Glutamatergic neuron (in vitro differentiated cells): ENCODE measurements at regions not wholly inside any gene's neighbourhood (a gene's known extent, or its start where the extent isn't known, plus 50 kb on each side); places are given as distances from the start of the nearest gene placed in this dataset.

Source experiments
- DNase-seq: peaks from one replicate; pipeline ENCODE4 v3.0.0; 2022
- H3K27ac Mint-ChIP-seq: one replicate; pipeline ENCODE4 v1.8.0; 2020; ENCODE audit warnings: mild to moderate bottlenecking, mixed read lengths, inconsistent platforms; ENCODE audit not compliant: unreplicated experiment
- H3K27me3 Mint-ChIP-seq: one replicate; pipeline ENCODE4 v1.8.0; 2020; ENCODE audit warnings: mild to moderate bottlenecking, moderate library complexity, mixed read lengths, inconsistent platforms; ENCODE audit not compliant: unreplicated experiment
- H3K36me3 Mint-ChIP-seq: one replicate; pipeline ENCODE4 v1.8.0; 2020; ENCODE audit warnings: mild to moderate bottlenecking, mixed read lengths, inconsistent platforms; ENCODE audit not compliant: unreplicated experiment
- H3K4me1 Mint-ChIP-seq: one replicate; pipeline ENCODE4 v1.8.0; 2020; ENCODE audit warnings: mild to moderate bottlenecking, low read depth, mixed read lengths, inconsistent platforms; ENCODE audit not compliant: unreplicated experiment
- H3K4me3 Mint-ChIP-seq: one replicate; pipeline ENCODE4 v1.8.0; 2020; ENCODE audit warnings: mild to moderate bottlenecking, mixed read lengths, inconsistent platforms; ENCODE audit not compliant: unreplicated experiment
- H3K9me3 Mint-ChIP-seq: one replicate; pipeline ENCODE4 v1.8.0; 2020; ENCODE audit warnings: mild to moderate bottlenecking, moderate library complexity, mixed read lengths, inconsistent platforms; ENCODE audit not compliant: unreplicated experiment
- TF ChIP-seq, protein P1 (sequence below): fragments of 200-600 bp; sonication (generic); IDR thresholded peaks from one replicate; pipeline ENCODE4 v1.5.0; 2021; ENCODE audit not compliant: partially characterized antibody, unreplicated experiment

- H3K36me3 Mint-ChIP-seq: no peaks in the 10 kb centered on the region
- no peak for DNase-seq
- H3K27ac Mint-ChIP-seq: no peak overlapping the region
- peaks cover 4% of the 10 kb centered on the region for H3K9me3 Mint-ChIP-seq
- no peaks in the 10 kb centered on the region for H3K27me3 Mint-ChIP-seq
- TF ChIP-seq, protein P1, sequence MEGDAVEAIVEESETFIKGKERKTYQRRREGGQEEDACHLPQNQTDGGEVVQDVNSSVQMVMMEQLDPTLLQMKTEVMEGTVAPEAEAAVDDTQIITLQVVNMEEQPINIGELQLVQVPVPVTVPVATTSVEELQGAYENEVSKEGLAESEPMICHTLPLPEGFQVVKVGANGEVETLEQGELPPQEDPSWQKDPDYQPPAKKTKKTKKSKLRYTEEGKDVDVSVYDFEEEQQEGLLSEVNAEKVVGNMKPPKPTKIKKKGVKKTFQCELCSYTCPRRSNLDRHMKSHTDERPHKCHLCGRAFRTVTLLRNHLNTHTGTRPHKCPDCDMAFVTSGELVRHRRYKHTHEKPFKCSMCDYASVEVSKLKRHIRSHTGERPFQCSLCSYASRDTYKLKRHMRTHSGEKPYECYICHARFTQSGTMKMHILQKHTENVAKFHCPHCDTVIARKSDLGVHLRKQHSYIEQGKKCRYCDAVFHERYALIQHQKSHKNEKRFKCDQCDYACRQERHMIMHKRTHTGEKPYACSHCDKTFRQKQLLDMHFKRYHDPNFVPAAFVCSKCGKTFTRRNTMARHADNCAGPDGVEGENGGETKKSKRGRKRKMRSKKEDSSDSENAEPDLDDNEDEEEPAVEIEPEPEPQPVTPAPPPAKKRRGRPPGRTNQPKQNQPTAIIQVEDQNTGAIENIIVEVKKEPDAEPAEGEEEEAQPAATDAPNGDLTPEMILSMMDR: no peak
- H3K4me3 Mint-ChIP-seq: no peak overlapping the region
- peaks cover 3% of the 10 kb centered on the region for H3K4me1 Mint-ChIP-seq
Measured at GRCh38 chr12:90229407-90230170, 521.0 kb upstream of the ATP2B1 start.

DNA sequence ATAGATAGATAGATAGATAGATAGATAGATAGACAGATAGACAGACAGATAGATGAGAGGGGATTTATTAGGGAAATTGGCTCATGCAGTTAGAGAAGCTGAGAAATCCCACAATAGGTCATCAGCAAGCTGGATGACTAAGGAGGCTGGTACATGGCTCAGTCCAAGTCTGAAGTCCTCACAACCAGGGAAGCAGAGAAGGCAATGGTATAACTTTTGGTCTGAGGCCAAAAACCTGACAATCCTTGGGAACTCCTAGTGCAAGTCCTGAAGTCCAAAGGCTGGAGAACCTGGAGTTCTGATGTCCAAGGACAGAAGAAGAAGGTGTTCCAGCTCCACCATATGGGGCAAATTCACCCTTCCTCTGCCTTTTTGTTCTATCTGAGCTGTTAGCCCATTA is 517.6 kb upstream of the ATP2B1 start:
- H3K36me3 Mint-ChIP-seq: no peaks in the 10 kb centered on the region
- no peak overlapping the region for H3K4me3 Mint-ChIP-seq
- DNase-seq: no peak
- H3K27me3 Mint-ChIP-seq: no peaks in the 10 kb centered on the region
- H3K4me1 Mint-ChIP-seq: no peaks in the 10 kb centered on the region
- H3K9me3 Mint-ChIP-seq: peaks cover 1% of the 10 kb centered on the region
- TF ChIP-seq, protein P1: no peak
- H3K27ac Mint-ChIP-seq: no peak overlapping the region

DNA sequence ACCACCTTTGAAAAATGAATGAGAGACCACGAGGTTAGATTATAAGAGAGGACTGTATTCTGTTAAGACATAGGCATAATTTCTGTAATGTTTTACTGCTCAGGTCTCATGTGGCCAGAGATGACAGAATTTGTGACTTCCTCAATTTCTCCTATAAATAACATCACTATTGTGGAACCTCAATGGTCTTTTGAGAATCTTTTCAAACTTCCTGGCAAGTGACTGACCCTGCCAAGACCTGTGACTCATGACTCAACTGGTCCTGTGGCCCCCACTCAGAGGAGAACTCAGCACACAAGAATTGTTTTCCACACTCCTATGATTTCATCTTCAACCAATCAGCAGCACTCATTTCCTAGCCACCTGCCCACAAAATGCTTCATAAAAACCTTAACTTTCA is 508.2 kb upstream of the ATP2B1 start:
- Mint-ChIP-seq H3K9me3 (peaks cover 2% of the 10 kb centered on the region), H3K27ac (no peak overlapping the region), H3K4me3 (no peak overlapping the region), H3K27me3 (no peaks in the 10 kb centered on the region), H3K4me1 (peaks cover 2% of the 10 kb centered on the region), H3K36me3 (no peaks in the 10 kb centered on the region)
- TF ChIP-seq, protein P1: no peak
- DNase-seq: no peak

DNA sequence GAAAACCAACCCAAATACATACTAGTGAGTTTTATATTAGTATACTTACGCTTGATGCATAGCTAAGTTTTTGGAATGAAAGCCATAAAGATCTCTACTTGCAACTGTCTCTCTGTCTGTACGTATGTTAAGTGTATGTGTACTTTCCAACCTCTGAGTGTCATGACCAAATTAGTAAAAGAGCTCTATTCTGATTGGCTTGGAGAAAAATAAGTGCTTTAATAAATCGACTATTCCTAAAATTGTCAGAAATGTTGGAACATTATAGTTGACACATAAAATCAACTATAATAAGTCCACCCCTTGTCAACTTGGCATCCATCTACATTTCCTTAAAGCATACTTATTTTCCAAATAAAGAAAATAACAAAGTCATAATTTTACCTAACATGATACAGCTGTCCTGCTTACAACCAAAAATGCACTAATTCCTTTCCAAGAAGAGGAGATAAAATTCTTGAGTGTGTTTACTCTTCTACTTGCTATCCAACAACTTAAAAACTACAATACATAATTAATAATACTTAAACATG is 507.4 kb upstream of the ATP2B1 start:
- no peak overlapping the region for H3K4me3 Mint-ChIP-seq
- H3K9me3 Mint-ChIP-seq: peaks cover 2% of the 10 kb centered on the region
- H3K36me3 Mint-ChIP-seq: no peaks in the 10 kb centered on the region
- no peaks in the 10 kb centered on the region for H3K27me3 Mint-ChIP-seq
- no peak for DNase-seq
- H3K4me1 Mint-ChIP-seq: peaks cover 2% of the 10 kb centered on the region
- TF ChIP-seq, protein P1: no peak
- no peak overlapping the region for H3K27ac Mint-ChIP-seq

DNA sequence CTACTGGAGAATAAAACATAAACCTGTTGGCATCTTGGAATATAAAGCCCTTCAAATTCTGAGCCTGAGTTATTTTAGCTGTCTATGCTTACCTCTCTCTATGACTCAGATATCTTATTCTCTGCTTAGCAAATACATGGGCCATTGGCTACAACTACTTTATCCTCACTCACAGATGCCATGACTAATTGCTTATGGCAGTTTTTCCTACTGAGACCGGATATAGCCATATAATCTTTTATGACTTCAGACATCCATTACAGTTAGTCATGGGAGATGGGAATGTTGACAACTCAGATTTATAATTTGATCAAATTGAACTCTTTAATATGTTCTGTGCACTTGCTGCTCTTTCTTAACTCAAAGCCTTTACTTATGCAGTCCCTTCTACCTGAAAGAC is 502.4 kb upstream of the ATP2B1 start:
- Mint-ChIP-seq H3K36me3 (peaks cover 12% of the 10 kb centered on the region), H3K9me3 (no peaks in the 10 kb centered on the region), H3K4me1 (no peaks in the 10 kb centered on the region), H3K4me3 (no peak overlapping the region), H3K27ac (no peak overlapping the region), H3K27me3 (peaks cover 3% of the 10 kb centered on the region)
- no peak for DNase-seq
- TF ChIP-seq, protein P1: no peak
